ENCODE measurements at regions not wholly inside any gene's neighbourhood (a gene's known extent, or its start where the extent isn't known, plus 50 kb on each side); places are given as distances from the start of the nearest gene placed in this dataset.
"Not testable (repeated sequence)": the region's sequence is repeated elsewhere in the genome, so short reads cannot be mapped to it uniquely, and the experiment has no call there.

DNA sequence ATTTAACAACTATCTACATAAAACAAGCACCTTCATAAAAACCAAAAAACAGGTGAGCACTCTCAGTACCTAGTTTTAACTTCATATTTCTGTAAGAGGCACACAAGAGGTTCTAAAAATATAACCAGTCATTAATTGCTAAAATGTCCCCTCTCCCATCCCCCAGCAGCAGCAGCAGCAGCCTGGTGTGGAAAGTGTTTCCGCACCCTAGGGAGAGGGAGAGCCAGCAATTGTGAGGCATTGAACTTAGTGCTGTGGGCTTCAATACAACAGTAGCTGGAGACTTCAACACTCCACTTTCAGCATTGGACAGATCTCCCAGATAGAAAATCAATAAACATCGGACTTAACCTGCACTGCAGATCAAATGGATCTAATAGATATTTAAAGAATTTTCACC lies 1158.5 kb downstream of the JRKL start:
- no peak for DNase-seq (ENCODE audit: low read depth)

DNA sequence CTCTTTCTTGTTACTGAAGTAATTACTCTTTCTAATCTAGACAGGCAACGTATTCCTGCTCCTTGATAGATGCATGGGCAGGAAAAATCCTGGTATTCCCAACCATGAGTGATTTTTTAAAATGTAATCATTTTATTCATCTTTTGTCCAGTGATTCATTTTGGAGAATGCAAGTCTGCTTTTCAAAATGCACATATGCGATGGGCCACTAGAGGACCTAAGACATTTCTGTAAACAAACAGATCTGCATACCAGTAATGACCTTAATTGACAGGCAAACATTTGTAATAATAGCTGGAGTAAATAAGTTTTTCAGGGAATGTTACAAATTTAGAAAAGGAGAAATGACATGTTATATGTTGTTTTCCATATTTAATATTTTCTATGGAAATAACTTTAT lies 1167.6 kb downstream of the JRKL start:
- no peak for DNase-seq (ENCODE audit: low read depth)

DNA sequence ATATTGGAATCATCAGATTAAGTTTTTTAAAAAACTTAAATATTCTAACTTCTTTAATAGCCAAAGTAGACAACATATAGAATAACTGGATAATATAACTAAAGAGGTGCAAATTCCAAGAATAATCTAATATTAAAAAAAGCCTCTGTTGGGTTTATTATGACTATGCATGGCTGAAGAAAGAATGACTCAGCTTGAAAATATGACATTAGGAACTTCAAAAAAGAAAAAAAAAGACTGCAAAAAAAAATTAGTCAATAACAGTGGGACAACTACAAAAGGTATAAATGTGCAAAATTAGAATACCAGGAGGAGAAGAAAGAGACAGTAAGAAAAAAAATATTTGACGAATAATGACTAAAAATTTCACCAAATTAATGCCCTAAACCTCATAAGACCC lies 1178.0 kb downstream of the JRKL start:
- no peak for DNase-seq (ENCODE audit: low read depth)

DNA sequence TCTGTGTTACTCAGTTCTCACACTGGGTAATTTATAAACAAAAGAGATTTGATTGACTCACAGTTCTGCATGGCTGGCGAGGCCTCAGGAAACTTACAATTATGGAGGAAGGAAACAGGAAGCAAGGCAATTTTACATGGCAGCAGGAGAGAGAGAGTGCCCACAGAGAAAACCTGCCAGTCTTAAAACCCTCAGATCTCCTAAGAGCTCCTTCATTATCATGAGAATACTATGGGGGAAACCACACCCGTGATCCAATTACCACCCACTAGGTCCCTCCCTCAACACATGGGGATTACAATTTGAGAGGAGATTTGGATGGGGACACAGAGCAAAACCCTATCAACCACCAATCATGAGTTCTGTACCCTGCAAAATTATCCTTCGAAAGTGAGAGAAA lies 1180.8 kb downstream of the JRKL start:
- no peak for DNase-seq (ENCODE audit: low read depth)

DNA sequence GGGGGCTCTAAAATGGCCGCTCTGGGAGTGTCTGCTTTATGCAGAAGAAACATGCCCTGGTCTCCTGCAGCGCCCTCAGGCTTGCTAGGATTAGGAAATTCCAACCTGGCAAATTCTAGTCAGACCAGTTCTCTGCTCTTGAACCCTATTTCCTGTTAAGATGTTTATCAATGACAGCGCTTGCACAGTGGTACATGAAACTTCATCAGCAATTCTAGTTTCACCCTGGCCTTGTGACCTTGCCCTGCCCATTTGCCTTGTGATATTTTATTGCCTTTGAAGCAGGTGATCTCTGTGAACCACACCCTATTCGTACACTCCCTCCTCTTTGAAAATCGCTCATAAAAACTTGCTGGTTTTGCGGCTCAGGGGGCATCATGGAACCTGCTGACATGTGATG lies 1184.0 kb downstream of the JRKL start:
- DNase-seq (ENCODE audit: low read depth): not testable (repeated sequence)

DNA sequence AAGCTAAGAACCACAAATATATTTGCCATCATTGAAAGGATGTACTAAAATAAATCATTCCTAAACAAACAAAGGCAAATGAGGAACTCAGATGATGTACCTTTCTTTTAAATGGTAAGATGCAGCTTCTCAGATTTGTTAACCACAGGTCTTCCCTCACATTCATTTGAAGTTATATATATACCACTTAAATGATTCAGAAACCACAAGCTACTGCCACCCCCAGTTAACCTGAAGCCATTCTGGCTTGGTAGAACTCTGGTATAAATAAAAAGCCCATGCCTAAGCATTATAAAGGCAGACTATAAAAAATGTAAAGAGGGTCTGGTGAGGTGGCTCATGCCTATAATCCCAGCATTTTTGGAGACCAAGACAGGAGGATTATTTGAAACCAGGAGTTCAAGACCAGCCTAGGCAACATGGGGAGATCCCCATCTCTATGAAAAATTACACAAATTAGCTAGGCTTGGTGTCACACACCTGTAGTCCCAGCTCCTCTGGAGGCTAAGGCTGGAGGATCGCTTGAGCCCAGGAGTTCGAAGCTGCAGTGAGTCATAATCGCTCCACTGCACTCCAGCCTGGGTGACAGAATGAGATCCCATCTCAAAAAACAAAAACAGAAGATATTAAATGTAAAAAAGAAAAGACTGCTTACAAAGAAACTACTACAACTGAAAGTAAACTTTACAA lies 1185.3 kb downstream of the JRKL start:
- no peak for DNase-seq (ENCODE audit: low read depth)

DNA sequence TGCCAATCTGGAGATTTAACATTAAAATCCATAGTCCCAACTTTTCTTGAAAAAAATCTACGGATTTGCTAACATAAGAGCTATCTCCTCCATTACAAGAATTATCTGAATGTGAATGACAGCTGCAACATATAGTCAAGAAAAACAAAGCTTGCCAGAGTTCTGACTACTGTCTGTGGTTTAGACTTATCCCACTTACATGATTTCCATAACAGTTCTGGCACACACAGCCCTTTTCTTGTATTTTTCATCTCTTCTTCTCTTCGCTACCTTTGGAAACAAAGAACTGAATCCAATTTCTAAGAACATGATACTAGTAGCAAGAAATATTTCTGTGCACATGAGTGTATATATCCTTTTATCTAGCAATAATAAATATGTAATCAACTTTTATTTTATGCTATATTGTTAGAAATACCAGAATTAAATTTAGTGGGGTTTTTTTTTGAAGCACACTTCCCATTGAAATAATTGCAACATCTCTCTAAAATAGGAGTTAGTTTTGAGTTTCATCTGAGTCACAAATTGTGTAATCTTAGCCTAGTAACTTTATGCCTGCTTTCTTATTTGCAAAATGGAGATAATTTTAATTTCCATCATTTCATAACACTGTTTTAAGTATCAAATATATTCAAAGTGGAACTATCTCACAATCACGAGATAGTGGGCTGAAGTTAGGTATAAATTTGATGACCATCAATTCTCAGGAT lies 1217.6 kb downstream of the JRKL start:
- no peak for DNase-seq (ENCODE audit: low read depth)

DNA sequence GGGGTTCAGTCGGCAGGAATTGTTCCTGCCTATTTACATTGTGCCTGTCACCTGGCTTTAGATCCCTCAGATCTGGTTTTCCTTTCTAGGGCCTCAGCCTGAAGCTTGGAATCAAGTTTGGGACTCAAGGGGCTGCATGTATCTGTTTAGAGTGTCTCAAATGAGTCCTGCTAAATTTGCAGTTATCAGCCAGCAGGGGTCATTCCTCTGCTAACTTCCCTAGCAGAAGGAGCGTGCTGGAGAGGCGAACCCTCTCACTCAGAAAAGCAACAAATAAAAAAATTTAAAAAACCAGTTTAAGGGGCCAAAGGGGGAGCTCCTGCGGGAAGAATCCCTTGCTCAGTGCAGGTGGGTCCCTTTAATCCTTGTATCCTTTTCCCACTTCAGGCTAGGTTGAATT lies 1220.2 kb downstream of the JRKL start:
- no peak for DNase-seq (ENCODE audit: low read depth)

DNA sequence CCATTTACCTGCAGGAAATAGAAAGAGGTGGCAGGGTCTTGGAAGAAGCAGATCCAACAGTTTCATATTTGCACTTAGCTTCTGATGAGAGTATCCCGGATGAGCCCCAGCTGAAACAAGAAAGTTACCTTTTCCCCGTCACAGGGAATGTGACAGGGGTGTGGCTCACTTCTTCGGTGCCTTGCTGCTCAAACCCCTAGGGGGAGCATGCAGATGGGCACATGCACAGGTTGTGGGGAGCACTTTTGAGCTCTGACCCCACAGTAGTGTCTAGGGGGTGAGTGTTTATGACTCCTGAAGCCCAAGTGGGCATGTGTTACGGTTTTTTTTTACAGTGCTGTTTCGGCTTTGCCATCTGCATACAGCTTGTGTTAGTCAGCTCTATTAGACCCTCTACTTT lies 1221.0 kb downstream of the JRKL start:
- no peak for DNase-seq (ENCODE audit: low read depth)

DNA sequence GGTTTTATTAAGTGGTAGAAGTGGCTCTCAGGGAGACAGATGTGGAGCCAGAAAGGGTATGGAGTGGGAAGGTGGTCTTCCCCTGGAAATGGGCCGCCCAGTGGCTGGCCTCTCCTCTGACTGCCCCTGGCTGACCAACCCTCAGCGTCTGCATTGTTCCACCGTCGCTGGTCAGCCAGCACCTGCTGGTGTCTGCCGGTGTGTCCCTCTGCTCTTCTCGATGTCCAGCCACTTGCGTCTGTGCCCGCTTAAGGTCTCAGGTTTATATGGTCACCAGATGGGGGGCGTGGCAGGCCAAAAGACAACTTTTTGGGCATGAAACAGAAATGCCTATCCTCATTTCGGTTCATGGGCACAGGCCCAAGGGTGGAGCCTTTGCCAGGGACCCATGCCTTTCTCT lies 1221.5 kb downstream of the JRKL start:
- no peak for DNase-seq (ENCODE audit: low read depth)

DNA sequence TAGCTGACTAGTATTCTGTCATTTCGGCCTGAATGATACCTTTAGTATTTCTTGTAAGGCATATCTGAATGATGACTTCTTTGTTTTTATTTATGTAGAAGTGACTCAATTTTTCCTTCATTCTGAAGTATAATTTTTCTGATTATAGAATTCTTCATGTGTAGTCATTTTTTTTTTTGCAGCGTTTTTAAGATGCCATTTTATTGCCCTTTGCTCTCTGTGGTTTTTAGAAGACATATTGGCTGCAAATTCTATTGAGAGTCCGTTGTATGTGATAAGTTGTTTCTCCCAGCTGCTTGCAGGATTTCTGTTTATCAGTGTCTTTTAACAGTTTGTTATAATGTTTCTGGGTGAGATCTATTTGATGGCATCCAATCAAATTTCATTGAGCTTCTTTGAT lies 1224.8 kb downstream of the JRKL start:
- DNase-seq (ENCODE audit: low read depth): no peak

DNA sequence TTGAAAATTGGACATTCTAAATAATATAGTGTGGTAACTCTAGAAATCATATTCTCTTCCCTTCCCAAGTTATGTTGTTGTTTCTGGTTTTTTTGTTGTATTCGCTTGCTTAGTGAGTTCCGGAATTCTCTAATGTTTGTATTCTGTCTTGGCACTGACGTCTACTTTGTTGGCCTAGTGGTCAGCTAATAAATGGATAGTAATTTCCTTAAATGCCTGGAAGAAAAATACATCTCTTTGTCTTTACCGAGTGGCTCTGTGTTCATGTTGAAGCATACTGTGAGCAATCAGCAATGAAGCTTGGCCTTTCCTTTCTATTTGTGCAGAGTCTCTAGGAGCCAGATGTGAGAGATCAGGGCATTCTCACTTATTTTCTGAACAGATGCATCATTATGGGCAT lies 1225.7 kb downstream of the JRKL start:
- DNase-seq (ENCODE audit: low read depth): no peak

DNA sequence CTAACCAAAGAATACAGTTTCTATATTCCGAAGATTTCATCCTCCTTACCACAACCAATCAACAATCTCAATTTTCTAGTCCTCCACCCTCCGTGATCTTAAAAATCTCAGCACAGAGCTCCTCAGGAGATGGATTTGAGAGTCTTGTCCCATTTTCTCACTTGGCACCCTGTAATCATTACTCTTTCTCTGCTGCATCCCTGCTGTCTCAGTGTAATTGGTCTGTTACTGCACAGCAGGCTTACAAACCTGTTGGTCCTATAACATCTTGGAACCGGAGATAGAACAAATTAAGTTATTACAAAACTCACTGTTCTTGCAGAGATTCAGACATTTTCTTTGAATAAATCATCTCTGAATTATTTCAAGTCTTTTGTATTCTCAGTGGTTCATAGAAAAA lies 1227.2 kb downstream of the JRKL start:
- no peak for DNase-seq (ENCODE audit: low read depth)

DNA sequence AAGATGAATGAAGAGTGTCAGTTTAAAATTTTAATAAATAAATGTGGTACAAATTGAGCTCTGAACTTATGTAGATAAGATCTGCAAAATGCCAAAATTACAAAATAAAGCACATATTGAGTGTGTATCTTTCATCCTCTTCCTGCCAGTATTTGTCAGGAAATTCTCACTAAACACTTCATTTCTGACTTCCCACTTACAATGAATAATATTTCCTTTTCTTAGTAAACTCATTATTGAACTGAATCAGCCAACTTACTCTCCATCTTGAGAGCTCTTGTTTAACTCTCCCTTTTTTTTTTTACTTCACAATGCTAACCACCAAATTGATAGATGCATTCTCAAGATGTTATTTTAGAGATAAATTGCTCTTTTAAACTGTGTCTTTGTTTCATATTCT lies 1230.2 kb downstream of the JRKL start:
- DNase-seq (ENCODE audit: low read depth): no peak

DNA sequence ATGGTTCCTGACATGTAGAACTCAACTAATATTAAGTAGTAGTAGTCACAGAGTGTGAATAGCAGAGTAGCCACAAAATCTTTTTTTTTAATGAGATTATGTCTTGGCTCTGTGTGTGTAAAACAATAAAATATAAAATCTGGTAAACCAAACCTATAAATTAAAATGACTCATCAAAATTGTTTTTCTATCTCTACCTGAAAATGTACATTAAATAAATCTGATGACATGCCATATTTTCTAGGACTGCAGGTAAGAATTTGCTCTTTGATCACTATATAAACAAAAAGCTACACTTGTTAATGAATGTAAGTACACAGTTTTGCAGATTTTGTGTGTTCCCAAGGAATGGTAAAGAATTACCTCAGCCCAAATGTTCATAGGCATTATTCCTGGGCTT lies 1231.5 kb downstream of the JRKL start:
- DNase-seq (ENCODE audit: low read depth): no peak

DNA sequence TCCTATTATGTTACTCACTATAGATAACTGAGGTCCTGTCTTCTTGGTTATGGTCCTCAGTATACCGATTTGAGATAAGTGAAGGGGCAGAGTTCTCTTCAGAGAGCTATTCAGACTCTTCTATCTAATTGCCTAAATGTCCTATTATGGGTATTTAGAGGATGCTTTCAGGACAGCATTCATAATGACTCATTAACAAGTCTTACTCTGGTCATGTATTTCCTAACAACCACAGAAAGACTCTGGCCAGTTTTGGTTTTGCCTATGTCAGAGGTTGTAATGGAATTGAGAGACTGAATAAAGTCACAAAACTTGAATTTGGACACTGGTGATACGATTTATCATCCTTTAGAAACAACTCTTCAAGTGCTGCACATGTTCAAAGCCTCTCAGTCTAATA lies 1233.0 kb downstream of the JRKL start:
- no peak for DNase-seq (ENCODE audit: low read depth)

DNA sequence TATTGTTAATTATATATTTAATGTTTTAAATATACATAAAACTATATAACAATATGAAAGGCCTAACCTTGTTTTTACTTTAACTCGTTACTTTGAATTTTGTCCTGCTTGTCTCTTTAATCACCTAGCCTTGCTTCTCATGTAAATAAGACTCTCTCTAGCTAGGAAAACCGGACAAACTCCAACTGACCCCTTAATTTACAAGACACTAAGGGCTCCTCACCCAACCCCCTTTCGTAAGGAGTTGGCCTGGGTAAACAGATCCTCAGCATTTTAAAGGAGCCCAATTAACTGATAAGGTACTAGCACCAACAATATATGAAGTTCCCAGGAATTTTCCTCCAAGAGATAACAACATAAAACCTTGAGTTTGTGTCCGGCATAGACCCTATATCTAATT lies 1246.9 kb downstream of the JRKL start:
- not testable (repeated sequence) for DNase-seq (ENCODE audit: low read depth)

DNA sequence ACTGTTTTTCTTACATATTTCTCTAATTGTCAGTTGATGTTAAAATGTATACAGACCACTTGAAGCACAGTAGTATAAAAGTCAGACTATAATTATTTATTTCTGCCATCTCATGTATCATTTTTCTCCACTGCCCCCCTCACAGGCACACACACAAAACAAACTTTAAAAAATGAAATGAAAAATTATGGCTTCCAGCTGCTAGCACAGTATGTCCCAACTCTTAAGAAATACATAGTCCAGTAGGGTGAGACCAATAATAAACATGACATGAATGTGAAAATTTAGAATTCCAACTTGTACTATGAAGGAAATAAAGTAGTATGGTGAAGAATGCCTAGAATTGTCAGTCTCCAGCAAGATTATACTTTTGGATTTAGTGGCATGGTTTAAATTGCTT lies 1247.9 kb downstream of the JRKL start:
- no peak for DNase-seq (ENCODE audit: low read depth)

DNA sequence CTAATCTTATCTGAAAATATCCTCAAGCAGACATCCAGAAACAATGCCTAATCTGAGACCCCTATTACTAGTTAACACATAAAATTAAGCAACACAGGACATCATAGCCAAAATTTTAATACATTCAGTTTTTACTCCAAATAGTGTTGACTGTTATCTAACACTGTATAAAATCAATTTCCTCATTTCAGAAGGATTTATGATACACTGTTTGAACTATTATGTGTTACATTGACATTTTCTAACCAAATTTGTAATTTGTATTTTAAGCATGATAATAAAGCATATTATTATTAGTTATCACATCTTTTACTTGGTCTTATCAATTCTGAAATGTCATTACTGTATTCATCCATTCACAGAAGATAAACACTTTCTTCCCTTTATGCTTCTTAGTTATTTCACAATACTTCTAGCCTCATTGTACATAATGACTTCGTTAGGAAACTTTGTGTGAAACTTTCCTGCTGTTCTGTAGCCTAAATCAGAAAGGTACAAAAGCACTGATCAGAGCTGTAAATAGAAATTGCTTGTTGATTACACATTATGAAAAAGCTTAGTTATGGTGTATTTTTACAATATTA lies 1248.9 kb downstream of the JRKL start:
- DNase-seq (ENCODE audit: low read depth): no peak

DNA sequence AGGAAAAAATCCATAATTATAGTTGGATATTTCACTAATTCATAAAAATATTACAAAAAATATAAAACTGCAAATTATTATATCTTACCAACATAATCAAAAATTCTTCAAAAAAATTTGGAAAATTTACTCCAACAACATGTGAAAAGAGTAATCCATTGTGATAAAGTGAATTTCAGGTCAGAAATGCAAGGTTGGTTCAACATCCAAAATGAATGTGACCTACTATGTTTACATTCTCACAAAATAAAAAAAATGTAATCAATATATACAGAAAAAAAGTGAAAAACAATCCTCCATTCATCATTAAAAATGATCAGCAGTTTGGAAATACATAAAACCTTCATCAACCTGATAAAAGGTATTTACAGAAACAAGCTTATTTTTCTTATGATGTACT lies 1252.2 kb downstream of the JRKL start:
- DNase-seq (ENCODE audit: low read depth): no peak

DNA sequence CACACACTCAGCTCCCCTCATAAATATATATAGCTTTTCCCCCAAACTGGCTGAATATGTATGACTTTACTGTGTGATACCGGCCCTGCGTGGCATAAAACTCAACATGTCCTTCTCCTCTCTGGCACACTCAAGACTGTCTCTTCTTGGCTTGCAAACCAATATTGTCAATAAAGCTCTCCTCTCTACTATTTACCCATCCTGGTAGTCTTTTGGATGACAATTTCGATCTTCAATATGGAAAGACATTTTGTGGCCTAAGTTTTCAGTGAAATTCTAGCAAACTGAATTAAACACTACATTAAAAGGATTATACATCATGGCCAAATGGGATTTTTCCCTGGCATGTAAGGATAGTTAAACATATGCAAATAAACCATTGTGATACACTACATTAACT lies 1255.9 kb downstream of the JRKL start:
- no peak for DNase-seq (ENCODE audit: low read depth)

DNA sequence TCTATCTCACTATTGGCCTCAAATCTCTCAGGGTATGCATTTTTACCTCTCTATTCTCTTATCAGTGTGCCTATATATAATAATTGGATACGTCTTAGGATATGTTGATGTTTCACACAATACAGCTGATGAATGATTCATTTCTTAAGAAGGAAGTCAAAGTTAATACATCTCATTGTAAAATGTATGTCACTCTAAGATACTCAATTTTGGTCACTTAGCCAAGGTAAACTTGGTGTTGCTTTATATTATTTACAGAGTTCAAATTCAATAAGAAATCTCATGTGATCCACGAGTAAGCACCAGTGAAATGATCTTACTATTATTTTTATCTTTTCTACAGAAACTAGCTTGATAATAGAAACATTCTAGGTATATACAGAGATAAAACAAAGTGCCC lies 1266.5 kb downstream of the JRKL start:
- DNase-seq (ENCODE audit: low read depth): no peak

DNA sequence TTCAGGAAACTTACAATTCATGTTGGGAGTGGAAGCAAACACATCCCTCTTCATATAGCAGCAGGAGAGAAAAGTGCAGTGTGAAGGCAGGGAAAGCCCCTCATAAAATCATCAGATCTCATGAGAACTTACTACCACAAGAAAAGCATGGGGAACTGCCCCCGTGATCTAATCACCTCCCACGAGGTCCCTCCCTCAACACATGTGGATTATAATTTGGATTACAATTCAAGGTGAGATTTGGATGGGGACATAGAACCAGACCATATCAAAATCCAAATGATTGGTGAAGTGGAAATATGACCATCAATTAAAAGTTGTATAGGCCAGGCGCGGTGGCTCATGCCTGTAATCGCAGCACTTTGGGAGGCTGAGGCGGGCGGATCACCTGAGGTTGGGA lies 1268.0 kb downstream of the JRKL start:
- no peak for DNase-seq (ENCODE audit: low read depth)

DNA sequence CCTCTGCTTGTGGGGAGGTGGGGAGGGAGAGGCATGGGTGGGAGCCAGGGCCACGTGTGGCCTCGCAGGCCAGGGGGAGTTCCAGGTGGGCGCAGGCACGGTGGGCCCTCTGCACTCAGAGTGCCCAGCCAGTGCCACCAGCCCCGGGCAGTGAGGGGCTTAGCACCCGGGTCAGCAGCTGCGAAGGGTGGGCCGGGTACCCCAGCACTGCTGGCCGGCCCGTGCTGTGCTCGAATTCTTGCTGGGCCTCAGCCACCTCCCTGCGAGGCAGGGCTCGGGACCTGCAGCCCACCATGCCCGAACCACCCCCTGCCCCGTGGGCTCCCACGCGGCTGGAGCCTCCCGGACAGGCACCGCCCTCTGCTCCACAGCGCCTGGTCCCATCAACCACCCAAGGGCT lies 1277.2 kb downstream of the JRKL start:
- no peak for DNase-seq (ENCODE audit: low read depth)
